ENCODE measurements at regions not wholly inside any gene's neighbourhood (a gene's known extent, or its start where the extent isn't known, plus 50 kb on each side); places are given as distances from the start of the nearest gene placed in this dataset.

DNA sequence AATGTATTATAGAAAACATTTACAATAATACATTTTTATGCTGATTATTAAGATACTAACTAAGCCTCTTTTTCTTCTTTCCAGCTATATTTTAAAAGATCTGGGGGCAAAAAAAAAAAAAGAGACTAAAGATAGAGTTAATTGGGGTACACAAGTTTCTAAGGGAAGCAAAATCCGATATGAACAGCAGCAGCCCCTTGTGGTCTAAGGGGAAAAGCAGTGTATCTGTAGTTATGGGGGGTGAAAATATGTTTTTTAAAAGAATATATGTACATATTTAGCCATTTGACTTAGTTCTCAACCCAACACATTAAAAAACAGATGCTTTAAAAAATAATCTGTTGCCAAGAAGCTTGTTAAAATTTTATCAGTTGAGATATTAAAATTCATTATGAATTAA, 134.3 kb upstream of the POU5F2 start:
- no peak for DNase-seq

DNA sequence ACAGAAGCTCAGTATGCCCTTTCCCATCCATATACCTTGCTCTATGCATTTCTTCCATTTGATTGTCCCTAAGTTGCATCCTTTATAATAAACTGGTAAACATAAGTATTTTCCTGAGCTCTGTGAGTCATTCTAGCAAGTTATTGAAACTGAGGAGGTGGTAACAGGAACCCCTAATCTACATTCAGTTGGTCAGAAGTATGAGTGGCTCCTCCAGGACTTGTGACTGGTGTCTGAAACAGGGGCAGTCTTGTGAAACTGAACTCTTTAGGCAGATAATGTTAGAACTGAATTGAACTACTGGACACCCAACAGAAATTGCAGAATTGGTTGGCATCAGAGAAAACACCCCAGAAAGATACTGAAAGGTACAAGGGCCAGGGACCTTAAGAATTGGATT, 133.1 kb upstream of the POU5F2 start:
- DNase-seq, result no peak

DNA sequence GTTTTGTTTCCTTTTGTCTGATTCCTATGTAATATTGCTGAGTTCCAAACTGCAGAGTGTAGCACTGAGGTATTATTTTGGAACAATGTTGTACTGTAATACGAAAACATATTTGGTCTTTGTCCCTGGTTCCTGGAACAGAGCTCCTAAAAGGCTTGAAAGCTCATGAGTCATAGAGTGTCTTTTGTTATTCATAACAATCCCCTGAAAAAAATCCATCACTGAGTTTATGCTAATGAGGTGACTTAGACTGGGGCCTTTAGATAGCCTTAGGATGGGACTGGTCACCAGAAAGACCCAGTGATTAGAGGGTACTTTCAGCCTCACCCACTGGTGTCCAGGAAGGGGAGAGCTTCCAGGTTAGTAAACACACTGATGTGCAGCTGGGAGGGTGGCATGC, 132.7 kb upstream of the POU5F2 start:
- DNase-seq, result no peak

GRCh38 chr5:93873211-93873736, 131.9 kb upstream of the POU5F2 start:
- no peak for DNase-seq

DNA sequence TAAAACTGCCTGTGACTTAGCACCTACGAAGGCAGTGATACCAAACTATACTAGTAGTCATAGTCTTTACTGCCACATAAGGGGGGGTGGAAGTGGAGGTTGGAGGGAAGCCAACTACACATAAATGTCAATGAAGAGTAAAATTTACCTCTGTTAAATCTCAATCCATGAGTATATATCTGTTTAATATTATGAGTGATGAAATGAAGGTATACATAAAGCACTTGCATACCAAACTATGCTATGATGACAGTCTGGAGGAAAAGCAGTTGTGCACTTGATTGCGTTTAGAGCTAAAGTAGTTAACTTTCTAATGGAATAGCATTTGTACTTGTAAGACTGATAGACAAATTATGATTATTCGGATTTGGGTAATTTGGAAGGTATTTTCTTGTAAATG, 129.2 kb upstream of the POU5F2 start:
- no peak for DNase-seq

GRCh38 chr5:93868851-93869250, 127.5 kb upstream of the POU5F2 start:
- DNase-seq, result no peak

DNA sequence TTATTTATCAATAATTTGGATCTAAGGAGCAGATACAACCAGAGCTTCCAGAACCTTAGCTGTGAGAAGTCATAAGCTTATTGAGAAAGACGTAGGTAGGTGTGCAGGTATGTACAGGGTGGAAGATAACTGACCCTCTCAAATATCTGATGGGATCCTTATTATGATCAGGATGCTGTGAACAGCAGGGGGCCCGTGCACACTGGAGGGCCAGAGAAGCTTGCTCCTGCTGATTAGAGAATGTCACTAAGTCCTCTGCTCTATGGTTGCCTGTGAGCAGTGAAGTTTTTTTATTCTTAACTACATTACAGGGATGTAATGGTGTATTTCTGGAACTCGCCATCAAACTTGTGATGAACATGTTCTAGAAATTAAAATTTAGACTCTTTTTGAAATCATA, 108.9 kb upstream of the POU5F2 start:
- DNase-seq, result no peak

DNA sequence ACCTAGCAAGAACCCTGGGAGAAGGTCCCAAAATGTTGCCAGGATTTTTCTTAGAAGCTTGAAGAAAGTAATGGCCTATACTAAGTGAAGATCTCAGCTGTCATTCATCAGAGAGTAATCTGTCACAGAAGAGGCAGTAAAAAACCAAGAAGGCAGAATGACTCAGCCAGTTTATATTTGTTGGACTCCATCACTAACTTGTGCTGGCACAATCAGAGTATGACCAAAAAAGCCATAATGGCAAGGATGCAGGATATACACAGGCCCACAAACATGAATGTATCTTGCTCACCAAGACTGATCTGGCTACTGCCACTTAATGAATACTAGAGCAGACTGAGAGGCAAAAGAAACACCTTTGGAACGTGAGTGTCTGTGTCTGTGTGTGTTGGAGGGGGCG, 104.0 kb upstream of the POU5F2 start:
- no peak for DNase-seq

GRCh38 chr5:93831449-93831848, 90.0 kb upstream of the POU5F2 start:
- DNase-seq, result no peak

DNA sequence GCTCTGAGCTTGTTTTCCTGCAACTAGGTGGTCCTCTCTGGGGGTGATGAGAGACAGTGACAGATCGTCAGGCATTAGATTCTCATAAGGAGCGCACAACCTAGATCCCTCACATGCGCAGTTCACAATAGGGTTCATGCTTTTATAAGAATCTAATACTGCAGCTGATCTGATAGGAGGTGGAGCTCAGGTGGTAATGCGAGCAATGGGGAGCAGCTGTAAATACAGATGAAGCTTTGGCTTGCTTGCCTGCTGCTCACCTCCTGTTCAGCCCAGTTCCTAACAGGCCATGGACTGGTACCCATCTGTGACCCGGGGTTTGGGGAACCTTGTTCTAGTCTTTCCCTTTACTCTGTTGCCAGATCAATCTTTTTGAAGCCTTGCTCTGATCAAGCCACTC, 89.5 kb upstream of the POU5F2 start:
- DNase-seq, result no peak

GRCh38 chr5:93829346-93829745, 87.9 kb upstream of the POU5F2 start:
- DNase-seq, result no peak

- DNase-seq, result no peak
Observed at GRCh38 chr5:93821891-93822415, 80.6 kb upstream of the POU5F2 start.

DNA sequence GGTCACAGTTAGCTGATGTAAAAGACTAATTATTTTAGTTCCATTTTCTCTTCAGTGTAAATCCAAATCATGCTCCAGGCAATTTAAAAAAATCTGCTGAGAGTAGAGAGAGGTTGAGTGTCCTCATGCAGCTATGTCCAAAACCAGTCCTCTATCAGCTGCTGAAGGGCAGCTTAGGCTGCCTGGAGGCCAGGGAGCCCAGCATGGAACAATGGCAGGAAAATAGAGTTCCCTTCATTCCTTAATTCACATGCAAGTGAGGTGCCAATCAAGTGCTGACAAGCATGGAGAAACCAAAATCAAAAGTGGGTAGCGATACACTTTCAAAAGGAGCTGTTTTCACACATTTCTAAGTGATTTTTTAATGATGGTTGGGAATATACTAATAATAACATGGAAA, 78.3 kb upstream of the POU5F2 start:
- no peak for DNase-seq

GRCh38 chr5:93810780-93811179, 69.4 kb upstream of the POU5F2 start:
- DNase-seq, result no peak

DNA sequence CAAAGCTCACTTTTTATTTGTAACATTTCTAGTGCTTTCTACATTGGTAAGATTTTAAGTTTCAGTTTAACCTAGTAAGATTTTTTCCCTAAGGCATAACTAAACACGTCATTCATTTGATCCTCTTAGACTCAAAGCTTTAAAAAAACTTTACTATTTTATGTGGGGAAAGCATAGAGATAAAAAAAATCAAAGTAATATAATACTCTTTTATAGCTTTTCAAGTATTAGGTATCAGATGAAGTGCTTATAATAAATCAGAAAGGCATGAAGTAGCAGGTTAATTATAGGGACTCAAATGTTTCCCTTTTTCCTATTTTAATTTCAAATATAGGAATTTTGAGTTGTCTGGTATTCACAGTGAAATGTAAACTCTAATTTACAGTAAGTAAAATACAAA, 68.0 kb upstream of the POU5F2 start:
- no peak for DNase-seq

DNA sequence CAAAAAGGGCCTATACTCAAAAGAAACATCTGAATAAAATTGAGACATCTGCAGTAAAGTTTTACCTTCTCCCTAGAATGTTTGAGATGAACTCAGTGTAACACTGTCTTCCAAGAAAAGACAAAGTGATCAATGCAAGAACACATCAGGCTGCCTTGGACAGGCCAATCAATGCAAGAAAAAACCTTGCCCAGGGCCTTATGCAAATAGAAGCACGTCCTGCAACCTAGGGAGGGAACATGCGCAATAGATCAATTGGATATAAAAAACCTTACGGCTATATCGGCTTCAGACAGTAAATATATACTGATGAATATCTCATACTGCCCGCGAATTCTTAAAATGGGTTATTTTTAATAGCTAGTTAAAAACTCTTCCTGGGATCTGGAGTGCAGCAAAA, 66.4 kb upstream of the POU5F2 start:
- DNase-seq, result no peak

DNA sequence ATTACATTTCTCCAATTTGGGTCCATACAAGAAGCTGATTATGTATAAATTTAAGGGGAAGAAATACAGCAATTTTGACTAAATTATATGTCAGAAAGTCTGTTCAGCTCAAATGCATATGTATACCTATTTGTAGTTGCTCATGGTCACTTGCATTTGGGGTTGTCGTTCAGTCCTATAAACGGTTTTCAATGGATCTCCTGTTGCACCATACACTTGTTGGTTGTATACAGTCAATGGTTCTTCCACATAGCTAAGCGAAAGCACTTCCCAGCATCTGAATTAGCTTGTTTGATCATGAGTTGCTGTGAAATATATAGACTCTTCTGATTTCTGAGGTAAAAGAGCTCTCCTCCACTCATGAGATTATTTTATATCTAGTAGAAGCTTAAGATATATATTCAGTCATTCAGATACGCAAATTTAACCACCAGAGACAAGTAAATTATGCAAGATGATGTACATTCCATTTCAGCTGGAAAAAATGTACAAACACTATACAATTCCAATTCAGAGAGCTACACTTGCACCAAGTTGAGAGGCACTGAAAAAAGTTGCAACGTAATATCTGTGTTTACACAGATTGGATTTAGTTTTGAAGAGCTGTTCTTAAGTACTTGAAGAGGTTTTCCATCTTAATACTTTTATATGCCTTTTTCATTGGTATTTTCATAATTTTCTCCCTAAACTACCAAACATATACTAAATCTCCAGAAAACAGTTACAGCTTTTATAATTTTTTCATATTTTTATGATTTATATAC, 64.4 kb upstream of the POU5F2 start:
- DNase-seq, result no peak

DNA sequence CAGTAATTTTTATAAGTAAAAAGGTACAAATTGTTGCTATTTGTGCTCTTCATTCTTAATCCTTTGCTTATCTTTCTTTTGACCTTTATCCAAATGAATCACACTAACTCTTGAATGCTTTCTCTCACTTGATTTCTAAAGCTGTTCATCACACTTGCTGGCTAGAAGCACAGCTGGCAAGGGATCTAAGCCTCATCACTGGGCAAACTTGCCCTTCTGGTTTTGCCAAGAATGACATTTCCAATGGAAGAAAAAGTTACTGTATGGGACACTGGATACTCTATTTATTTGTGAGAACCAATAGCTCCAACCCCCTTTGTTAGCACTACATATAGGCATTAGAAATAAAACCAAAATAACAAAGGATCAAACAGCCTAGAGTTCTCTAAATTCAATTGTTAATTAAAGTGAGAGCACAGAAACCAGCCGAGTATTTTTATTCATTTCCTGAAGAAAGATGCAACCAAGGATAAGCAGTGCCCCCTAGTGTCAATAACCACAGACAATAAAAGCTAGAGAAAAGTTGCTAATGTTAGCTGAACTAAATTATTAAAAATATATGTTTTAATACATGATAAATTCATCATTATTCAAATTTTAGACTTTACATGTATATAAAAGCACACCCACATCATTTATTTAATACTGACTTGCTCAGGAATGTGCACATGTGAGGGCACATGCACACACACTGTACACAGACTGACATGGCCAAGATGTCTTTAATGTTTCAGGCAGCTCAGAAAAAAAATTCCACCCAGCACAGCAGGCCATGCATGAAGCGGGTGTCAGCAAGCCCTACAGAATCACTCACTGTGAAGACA, 59.8 kb upstream of the POU5F2 start:
- DNase-seq, result peak; percentile 80

- DNase-seq, result no peak
Observed at GRCh38 chr5:93794954-93795353, 53.6 kb upstream of the POU5F2 start.

DNA sequence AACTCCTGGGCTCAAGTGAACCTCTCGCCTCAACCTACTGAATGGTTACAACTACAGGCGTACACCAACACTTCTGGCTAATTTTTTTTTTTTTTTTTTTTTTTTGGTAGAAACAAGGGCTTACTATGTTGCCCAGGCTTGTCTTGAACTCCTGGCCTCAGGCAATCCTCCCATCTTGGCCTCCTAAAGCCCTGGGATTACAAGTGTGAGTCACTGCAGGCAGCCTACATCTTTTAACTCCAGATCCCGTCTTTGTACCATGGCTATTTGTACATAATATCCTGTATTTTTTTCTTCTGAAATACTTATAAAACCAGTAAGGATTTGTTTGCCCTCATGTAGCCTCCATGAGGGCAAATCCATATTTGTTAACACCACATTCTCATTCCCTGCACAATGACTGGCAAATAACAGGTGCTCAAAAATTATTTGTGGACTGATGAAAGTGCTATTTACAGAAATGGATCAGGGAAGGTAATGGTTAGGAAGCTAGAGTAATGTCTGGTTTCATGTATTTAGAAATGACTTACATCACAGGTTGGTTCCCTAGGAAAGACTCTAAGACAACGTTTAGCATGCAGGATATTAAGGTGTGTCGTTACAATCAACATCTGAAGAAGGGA, 51.9 kb upstream of the POU5F2 start:
- DNase-seq, result no peak

GRCh38 chr5:93791518-93791972, 50.1 kb upstream of the POU5F2 start:
- DNase-seq, result peak; percentile 6

All from NCI-H1694 treated with DMSO at 0.1 percent for 48 hours (cell line).